ENCODE measurements at regions not wholly inside any gene's neighbourhood (a gene's known extent, or its start where the extent isn't known, plus 50 kb on each side); places are given as distances from the start of the nearest gene placed in this dataset.
"Not testable (repeated sequence)": the region's sequence is repeated elsewhere in the genome, so short reads cannot be mapped to it uniquely, and the experiment has no call there.

GRCh38 chr12:124648710-124649384 is 81.4 kb upstream of the NCOR2 start:
- no peak for DNase-seq

- no peak for DNase-seq
These were observed 79.9 kb upstream of the NCOR2 start for GRCh38 chr12:124647316-124647715.

GRCh38 chr12:124646385-124647230 is 79.2 kb upstream of the NCOR2 start:
- no peak for DNase-seq

- DNase-seq = no peak
These were observed 78.3 kb upstream of the NCOR2 start for GRCh38 chr12:124645530-124646244.

- DNase-seq = not testable (repeated sequence)
These were observed 76.4 kb upstream of the NCOR2 start for GRCh38 chr12:124643768-124644167.

- DNase-seq = no peak
These were observed 74.7 kb upstream of the NCOR2 start for GRCh38 chr12:124642105-124642504.

GRCh38 chr12:124641591-124641990 is 74.2 kb upstream of the NCOR2 start:
- DNase-seq = no peak

- DNase-seq = no peak
These were observed 72.6 kb upstream of the NCOR2 start for GRCh38 chr12:124640056-124640455.

- DNase-seq = no peak
These were observed 71.9 kb upstream of the NCOR2 start for GRCh38 chr12:124639122-124639806.

- DNase-seq = no peak
These were observed 70.2 kb upstream of the NCOR2 start for GRCh38 chr12:124637581-124637981.

- DNase-seq = no peak
These were observed 69.8 kb upstream of the NCOR2 start for GRCh38 chr12:124637163-124637562.

GRCh38 chr12:124636138-124636978 is 68.9 kb upstream of the NCOR2 start:
- DNase-seq = no peak

GRCh38 chr12:124635316-124635715 is 67.9 kb upstream of the NCOR2 start:
- no peak for DNase-seq

GRCh38 chr12:124633365-124634362 is 66.3 kb upstream of the NCOR2 start:
- DNase-seq = no peak

GRCh38 chr12:124632519-124632984 is 65.1 kb upstream of the NCOR2 start:
- no peak for DNase-seq

GRCh38 chr12:124631681-124632256 is 64.4 kb upstream of the NCOR2 start:
- DNase-seq = no peak

- DNase-seq = no peak
These were observed 63.4 kb upstream of the NCOR2 start for GRCh38 chr12:124630791-124631313.

GRCh38 chr12:124629789-124630480 is 62.5 kb upstream of the NCOR2 start:
- no peak for DNase-seq

- no peak for DNase-seq
These were observed 61.7 kb upstream of the NCOR2 start for GRCh38 chr12:124629117-124629516.

Data from right forelimb (tissue), 1 donor.